ENCODE measurements at regions not wholly inside any gene's neighbourhood (a gene's known extent, or its start where the extent isn't known, plus 50 kb on each side); places are given as distances from the start of the nearest gene placed in this dataset.

DNA sequence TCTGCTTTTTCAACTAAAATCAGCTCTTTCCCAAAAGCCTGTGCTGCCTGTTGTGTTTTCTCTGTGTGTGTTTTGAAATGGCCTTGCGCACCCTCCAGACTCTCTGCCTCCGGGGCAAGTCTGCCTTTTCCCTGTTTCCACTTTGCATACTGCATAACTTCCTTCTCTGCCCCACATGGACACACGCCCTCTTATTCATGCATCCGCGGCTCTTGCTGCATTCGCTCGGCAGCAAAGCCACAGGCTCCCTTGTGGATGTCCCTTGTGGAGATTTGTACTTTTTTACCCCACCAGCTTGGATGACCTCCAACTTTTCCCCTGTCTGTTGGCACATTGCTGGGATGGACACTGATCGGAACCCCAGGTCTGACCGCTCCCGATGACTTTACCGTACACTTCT lies 147.6 kb downstream of the ADSS2 start:
- TF ChIP-seq POLR2A (IDR thresholded peaks at IDR 0.05), result no peak
- TF ChIP-seq, protein P1, sequence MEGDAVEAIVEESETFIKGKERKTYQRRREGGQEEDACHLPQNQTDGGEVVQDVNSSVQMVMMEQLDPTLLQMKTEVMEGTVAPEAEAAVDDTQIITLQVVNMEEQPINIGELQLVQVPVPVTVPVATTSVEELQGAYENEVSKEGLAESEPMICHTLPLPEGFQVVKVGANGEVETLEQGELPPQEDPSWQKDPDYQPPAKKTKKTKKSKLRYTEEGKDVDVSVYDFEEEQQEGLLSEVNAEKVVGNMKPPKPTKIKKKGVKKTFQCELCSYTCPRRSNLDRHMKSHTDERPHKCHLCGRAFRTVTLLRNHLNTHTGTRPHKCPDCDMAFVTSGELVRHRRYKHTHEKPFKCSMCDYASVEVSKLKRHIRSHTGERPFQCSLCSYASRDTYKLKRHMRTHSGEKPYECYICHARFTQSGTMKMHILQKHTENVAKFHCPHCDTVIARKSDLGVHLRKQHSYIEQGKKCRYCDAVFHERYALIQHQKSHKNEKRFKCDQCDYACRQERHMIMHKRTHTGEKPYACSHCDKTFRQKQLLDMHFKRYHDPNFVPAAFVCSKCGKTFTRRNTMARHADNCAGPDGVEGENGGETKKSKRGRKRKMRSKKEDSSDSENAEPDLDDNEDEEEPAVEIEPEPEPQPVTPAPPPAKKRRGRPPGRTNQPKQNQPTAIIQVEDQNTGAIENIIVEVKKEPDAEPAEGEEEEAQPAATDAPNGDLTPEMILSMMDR (IDR thresholded peaks at IDR 0.05), result no peak
